GM12878 (cell line): ENCODE measurements at regions not wholly inside any gene's neighbourhood (a gene's known extent, or its start where the extent isn't known, plus 50 kb on each side); places are given as distances from the start of the nearest gene placed in this dataset.

Experiments
- ATAC-seq: fragments of 200-7000 bp; cut with Tn5 transposase; 3 replicates; pipeline ENCODE4 v1.9.1; 2020; ENCODE audit warnings: mild to moderate bottlenecking, moderate library complexity
- BruUV-seq: library from RNA; stranded (reverse); fragments of 400-500 nt; replicated peaks from 2 replicates; lab custom pipeline; 2021; lab: Mats Ljungman, UMichigan
- CTCF ChIA-PET: fragments of 300-600 bp; sonication (Branson Sonifier 250); formaldehyde crosslinking; extraction: SDS; loops from one replicate; lab custom pipeline; 2021; ENCODE audit warnings: inconsistent platforms; lab: Yijun Ruan, JAX
- POLR2A ChIA-PET: fragments of 350-600 bp; formaldehyde crosslinking; extraction: SDS; loops from one replicate; lab custom pipeline; 2021; ENCODE audit warnings: inconsistent platforms; lab: Charles Lee
- RAD21 ChIA-PET: fragments of 300-600 bp; sonication (Branson Sonifier 250); formaldehyde crosslinking; loops from one replicate; lab custom pipeline; 2023; ENCODE audit warnings: antibody characterized with exemption; ENCODE audit not compliant: unreplicated experiment; lab: Charles Lee
- SMC1A ChIA-PET: fragments of 300-600 bp; sonication (Branson Sonifier 250); formaldehyde crosslinking; loops from one replicate; lab custom pipeline; 2023; ENCODE audit not compliant: unreplicated experiment, uncharacterized antibody; lab: Charles Lee
- DNase-seq: peaks from one replicate; pipeline ENCODE4 v3.0.0-alpha.2; 2011; ENCODE audit warnings: low read depth, low spot score
- FAIRE-seq: peaks from 3 replicates; lab custom pipeline; 2011; peaks lifted over from hg19 to GRCh38; lab: Jason Lieb, UNC
- H2AFZ ChIP-seq: 2 replicates; pipeline ENCODE4 v1.6.0; 2011; ENCODE audit warnings: low read depth, low read length, control low read depth; ENCODE audit not compliant: control insufficient read depth
- H3K27ac ChIP-seq: 2 replicates; pipeline ENCODE4 v1.5.1; 2011; ENCODE audit warnings: control low read depth; ENCODE audit not compliant: control insufficient read depth, insufficient read depth
- H3K27me3 ChIP-seq, 2 experiments: replicated peaks in 1 of 2; 2 replicates each; pipeline versions ENCODE4 v1.6.0 to v1.6.1; 2011; ENCODE audit warnings: low read length in 1 of 2; ENCODE audit not compliant: control insufficient read depth in 2 of 2, insufficient read depth in 2 of 2
- H3K36me3 ChIP-seq, 2 experiments: 2 replicates each; pipeline ENCODE4 v1.5.1; 2011; ENCODE audit warnings: low read length in 1 of 2; ENCODE audit not compliant: control insufficient read depth in 2 of 2, insufficient read depth in 2 of 2
- H3K4me1 ChIP-seq: 2 replicates; pipeline ENCODE4 v1.6.1; 2011; ENCODE audit warnings: mild to moderate bottlenecking, low read length, moderate library complexity, mixed read lengths; ENCODE audit not compliant: control insufficient read depth, insufficient read depth
- H3K4me2 ChIP-seq: 2 replicates; pipeline ENCODE4 v1.6.0; 2011; ENCODE audit warnings: control low read depth; ENCODE audit not compliant: control insufficient read depth, insufficient read depth
- H3K4me3 ChIP-seq: fragments of 200-600 bp; sonication (generic); 2 replicates; pipeline ENCODE4 v1.5.1; 2016
- H3K79me2 ChIP-seq: 2 replicates; pipeline ENCODE4 v1.6.0; 2011; ENCODE audit warnings: low read length; ENCODE audit not compliant: control insufficient read depth, insufficient read depth
- H3K9ac ChIP-seq: 2 replicates; pipeline ENCODE4 v1.8.0; 2011; ENCODE audit warnings: low read length, control low read depth, mixed read lengths; ENCODE audit not compliant: control insufficient read depth, insufficient read depth
- H3K9me3 ChIP-seq: replicated peaks from 3 replicates; pipeline ENCODE4 v1.5.1; 2011; ENCODE audit warnings: mild to moderate bottlenecking, low read length; ENCODE audit not compliant: control insufficient read depth, insufficient read depth
- H4K20me1 ChIP-seq: 2 replicates; pipeline ENCODE4 v1.6.0; 2011; ENCODE audit not compliant: control insufficient read depth, insufficient read depth
- EED ChIP-seq: sonication (generic); IDR thresholded peaks from 2 replicates; pipeline ENCODE4 v1.6.1; 2016; ENCODE audit warnings: antibody characterized with exemption, low read depth
- EZH2 ChIP-seq: IDR thresholded peaks from 2 replicates; pipeline ENCODE4 v1.6.1; 2012; ENCODE audit warnings: low read depth, mild to moderate bottlenecking, control low read depth, inconsistent platforms, low read length, borderline replicate concordance; ENCODE audit not compliant: control insufficient read depth
- JUNB ChIP-seq: IDR thresholded peaks from 2 replicates; pipeline ENCODE4 v1.6.1; 2016; ENCODE audit warnings: antibody characterized with exemption, mild to moderate bottlenecking
- KDM1A ChIP-seq: fragments of 200-600 bp; sonication (generic); IDR thresholded peaks from 2 replicates; pipeline ENCODE4 v1.6.1; 2016; ENCODE audit warnings: borderline replicate concordance
- LARP7 ChIP-seq: fragments of 450-650 bp; IDR thresholded peaks from 2 replicates; pipeline ENCODE4 v1.6.1; 2017; ENCODE audit warnings: mild to moderate bottlenecking
- RELA ChIP-seq: fragments of 450-650 bp; IDR thresholded peaks from 2 replicates; pipeline ENCODE4 v1.8.0; 2014; ENCODE audit warnings: borderline replicate concordance; ENCODE audit not compliant: partially characterized antibody
- STAT1 ChIP-seq: fragments of 450-650 bp; conservative IDR thresholded peaks from 2 replicates; pipeline ENCODE4 v1.6.1; 2014; ENCODE audit warnings: antibody characterized with exemption, mild to moderate bottlenecking
- TARDBP ChIP-seq: IDR thresholded peaks from 2 replicates; pipeline ENCODE4 v1.6.1; 2016; ENCODE audit warnings: borderline replicate concordance
- WRNIP1 ChIP-seq: IDR thresholded peaks from 2 replicates; pipeline ENCODE4 v1.6.1; 2011; ENCODE audit warnings: low read depth, low read length, improper control_type of control experiment, borderline replicate concordance
- ZNF622 ChIP-seq: fragments of 450-650 bp; IDR thresholded peaks from 2 replicates; pipeline ENCODE4 v1.6.1; 2017; ENCODE audit warnings: mild to moderate bottlenecking, inconsistent platforms
- WGBS: methylation state at CpG from one replicate; pipeline ENCODE4 v1.1.6; 2016; ENCODE audit warnings: low lambda C conversion rate; ENCODE audit not compliant: insufficient replicate concordance, insufficient coverage; ENCODE audit errors: missing lambda C conversion rate; 5-methylcytosine and 5-hydroxymethylcytosine counted together
- in situ Hi-C: fragments of 300-500 bp; cut with MboI; formaldehyde crosslinking; loops from 9 replicates; pipeline ENCODE4 v1.14.3; 2018; ENCODE audit warnings: mixed read lengths
- intact Hi-C: fragments of 100-400 bp; cut with micrococcal nuclease; formaldehyde crosslinking; loops from one replicate; pipeline ENCODE4 v1.14.2; 2022; ENCODE audit not compliant: unreplicated experiment
- TF ChIP-seq, protein P1 (sequence below): fragments of 150-350 bp; IDR thresholded peaks from 2 replicates; pipeline ENCODE4 v1.6.1; 2014; ENCODE audit warnings: mild to moderate bottlenecking, low read depth, low read length
- TF ChIP-seq, protein P2 (sequence below): fragments of 450-650 bp; IDR thresholded peaks from 2 replicates; pipeline ENCODE4 v1.6.1; 2017; ENCODE audit warnings: low read depth, mild to moderate bottlenecking, moderate library complexity

DNA sequence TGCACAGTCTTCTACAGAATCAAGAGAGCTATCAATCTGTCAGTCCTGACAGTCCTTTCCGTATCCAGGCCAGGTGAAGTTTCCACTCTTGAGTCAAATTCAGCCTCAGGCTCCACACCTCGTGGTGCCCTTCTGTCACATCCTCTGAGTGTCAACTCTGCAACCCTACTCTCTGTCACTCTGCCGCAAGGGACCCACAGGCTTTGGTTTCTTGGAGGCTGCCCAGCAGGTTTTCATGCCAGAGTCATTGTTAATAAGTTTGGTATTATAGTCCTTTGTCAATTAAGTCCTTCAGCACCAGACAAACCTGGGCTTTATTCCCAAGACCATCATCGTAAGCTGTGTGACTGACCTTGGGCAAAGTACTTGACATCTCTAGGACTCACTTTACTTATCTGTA is 83.4 kb upstream of the KLHL13 start (continued):
- TF ChIP-seq STAT1: no peak

DNA sequence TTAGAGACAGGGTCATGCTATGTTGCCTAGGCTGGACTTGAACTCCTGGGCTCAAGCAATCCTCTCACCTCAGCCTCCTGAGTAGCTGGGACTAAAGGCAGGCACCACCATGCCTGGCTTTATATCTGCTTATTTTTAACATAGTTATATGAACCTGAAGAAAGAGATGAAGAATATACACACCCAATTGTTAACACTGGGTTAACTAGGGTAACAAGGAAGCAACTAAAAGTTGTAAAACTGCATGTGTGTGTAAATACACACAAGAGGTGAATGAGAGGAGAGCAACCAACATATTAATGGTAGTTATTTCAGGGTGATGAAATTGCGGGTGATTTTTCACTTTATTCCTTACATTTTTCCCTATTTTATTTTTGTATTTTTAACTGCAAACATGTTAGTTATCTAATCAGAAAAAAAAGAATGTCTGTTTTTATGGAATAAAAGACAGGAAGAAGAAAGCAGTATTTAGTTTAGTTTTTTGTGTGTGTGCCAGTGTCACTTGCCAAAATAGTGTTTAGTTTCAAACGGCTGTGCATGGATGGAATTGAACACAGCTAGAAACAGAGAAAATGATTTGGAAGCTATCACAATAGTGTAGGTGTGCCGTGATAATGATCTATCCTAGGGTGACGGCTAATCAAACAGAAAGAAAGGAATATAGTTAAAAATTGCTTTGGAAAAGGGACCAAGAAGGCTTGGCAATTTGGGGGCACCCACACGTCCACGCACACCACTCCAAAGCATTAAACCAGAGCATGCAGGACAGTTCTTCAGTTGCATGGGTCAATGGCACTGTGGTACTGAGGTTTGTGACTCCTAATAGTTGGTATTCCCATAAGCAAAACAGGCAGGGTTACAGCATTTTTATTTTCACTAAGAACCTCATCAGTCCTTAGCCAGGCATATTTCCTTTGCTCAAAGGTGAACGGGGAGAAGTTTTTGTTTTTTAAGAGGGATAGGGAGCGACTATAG is 89.1 kb upstream of the KLHL13 start:
- Histone ChIP-seq H3K36me3 (no peaks in the 10 kb centered on the region), H4K20me1 (no peaks in the 10 kb centered on the region), H3K4me1 (no peaks in the 10 kb centered on the region), H3K4me2 (no peak overlapping the region), H2AFZ (no peak overlapping the region), H3K9ac (no peak overlapping the region), H3K27ac (no peak overlapping the region), H3K9me3 (no peaks in the 10 kb centered on the region), H3K79me2 (no peaks in the 10 kb centered on the region), H3K4me3 (no peak overlapping the region), H3K27me3 (no peaks in the 10 kb centered on the region; a peak in 1 of 4 replicates)
- FAIRE-seq (no peak), ATAC-seq (no peak), DNase-seq (no peak)
- SMC1A ChIA-PET: no interaction called here
- TF ChIP-seq, protein P1, sequence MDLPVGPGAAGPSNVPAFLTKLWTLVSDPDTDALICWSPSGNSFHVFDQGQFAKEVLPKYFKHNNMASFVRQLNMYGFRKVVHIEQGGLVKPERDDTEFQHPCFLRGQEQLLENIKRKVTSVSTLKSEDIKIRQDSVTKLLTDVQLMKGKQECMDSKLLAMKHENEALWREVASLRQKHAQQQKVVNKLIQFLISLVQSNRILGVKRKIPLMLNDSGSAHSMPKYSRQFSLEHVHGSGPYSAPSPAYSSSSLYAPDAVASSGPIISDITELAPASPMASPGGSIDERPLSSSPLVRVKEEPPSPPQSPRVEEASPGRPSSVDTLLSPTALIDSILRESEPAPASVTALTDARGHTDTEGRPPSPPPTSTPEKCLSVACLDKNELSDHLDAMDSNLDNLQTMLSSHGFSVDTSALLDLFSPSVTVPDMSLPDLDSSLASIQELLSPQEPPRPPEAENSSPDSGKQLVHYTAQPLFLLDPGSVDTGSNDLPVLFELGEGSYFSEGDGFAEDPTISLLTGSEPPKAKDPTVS: no peak
- TF ChIP-seq KDM1A (no peak), EZH2 (no peak), EED (no peak), LARP7 (no peak), ZNF622 (no peak), TARDBP (no peak), JUNB (no peak), WRNIP1 (no peak), RELA (no peak)
- TF ChIP-seq, protein P2, sequence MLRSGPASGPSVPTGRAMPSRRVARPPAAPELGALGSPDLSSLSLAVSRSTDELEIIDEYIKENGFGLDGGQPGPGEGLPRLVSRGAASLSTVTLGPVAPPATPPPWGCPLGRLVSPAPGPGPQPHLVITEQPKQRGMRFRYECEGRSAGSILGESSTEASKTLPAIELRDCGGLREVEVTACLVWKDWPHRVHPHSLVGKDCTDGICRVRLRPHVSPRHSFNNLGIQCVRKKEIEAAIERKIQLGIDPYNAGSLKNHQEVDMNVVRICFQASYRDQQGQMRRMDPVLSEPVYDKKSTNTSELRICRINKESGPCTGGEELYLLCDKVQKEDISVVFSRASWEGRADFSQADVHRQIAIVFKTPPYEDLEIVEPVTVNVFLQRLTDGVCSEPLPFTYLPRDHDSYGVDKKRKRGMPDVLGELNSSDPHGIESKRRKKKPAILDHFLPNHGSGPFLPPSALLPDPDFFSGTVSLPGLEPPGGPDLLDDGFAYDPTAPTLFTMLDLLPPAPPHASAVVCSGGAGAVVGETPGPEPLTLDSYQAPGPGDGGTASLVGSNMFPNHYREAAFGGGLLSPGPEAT: no peak
- CTCF ChIA-PET: no interaction called here
- intact Hi-C loops: no loop called here
- RAD21 ChIA-PET: no interaction called here
- in situ Hi-C loops: no loop called here
- WGBS: 49% methylated on average over 8 of the region's 8 CpGs
- POLR2A ChIA-PET: no interaction called here
- no TSS peak for BruUV-seq
